NCI-H2227 (cell line): ENCODE measurements at regions not wholly inside any gene's neighbourhood (a gene's known extent, or its start where the extent isn't known, plus 50 kb on each side); places are given as distances from the start of the nearest gene placed in this dataset.

ENCODE experiments used
- DNase-seq: peaks from one replicate; lab custom pipeline; 2025; ENCODE audit not compliant: unreplicated experiment; lab: John Stamatoyannopoulos, UW

GRCh38 chr5:89253666-89254352 is 370.8 kb upstream of the MEF2C start:
- DNase-seq = no peak

- peak; percentile 28 for DNase-seq
Measured at GRCh38 chr5:89246864-89247263, 363.9 kb upstream of the MEF2C start.

GRCh38 chr5:89246252-89246651 is 363.3 kb upstream of the MEF2C start:
- DNase-seq = no peak

- DNase-seq = no peak
Measured at GRCh38 chr5:89243611-89244010, 360.6 kb upstream of the MEF2C start.

GRCh38 chr5:89241186-89241585 is 358.2 kb upstream of the MEF2C start:
- no peak for DNase-seq

DNA sequence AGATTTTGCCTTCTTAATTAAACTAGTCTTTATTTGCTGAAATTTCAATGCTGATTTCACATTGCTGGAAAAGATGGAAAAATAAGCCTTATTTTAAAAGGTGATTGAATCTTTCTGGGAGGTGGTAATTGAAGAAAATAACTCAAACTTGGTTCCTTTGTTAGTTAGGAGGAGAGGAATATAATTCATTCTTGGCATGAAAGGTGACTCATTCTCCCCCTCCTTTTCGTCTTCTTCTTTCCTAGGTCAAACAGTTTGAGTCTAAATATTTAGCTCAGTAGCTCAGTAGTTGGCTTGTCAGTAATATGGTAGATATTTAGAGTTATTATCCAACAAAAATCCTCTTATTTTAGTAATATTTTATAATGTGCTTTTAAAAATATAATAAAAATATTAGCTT is 353.9 kb upstream of the MEF2C start:
- no peak for DNase-seq

GRCh38 chr5:89233462-89233861 is 350.5 kb upstream of the MEF2C start:
- DNase-seq = no peak

DNA sequence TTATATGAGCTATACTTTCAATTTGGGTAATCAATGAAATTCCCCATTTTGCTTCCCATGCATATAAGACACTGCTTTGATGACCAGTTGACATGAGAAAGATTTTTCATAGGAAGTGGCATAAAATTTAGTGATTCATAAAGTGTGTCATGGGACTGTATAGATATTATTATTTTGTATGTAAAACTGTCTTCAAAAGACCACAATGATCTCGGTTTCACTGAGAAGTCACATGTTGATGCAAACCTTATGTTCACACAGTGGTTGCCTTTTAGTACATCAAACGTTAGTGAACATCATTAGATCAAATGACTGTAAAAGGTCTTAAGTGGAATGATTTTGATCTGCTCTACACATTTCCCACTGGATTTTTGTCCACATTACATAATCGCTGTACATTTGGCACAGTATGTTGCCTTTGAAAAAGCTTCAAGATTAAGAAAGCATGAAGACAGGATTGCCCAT is 349.2 kb upstream of the MEF2C start:
- no peak for DNase-seq

GRCh38 chr5:89230178-89230577 is 347.2 kb upstream of the MEF2C start:
- no peak for DNase-seq

- DNase-seq = no peak
Measured at GRCh38 chr5:89229331-89230070, 346.5 kb upstream of the MEF2C start.

DNA sequence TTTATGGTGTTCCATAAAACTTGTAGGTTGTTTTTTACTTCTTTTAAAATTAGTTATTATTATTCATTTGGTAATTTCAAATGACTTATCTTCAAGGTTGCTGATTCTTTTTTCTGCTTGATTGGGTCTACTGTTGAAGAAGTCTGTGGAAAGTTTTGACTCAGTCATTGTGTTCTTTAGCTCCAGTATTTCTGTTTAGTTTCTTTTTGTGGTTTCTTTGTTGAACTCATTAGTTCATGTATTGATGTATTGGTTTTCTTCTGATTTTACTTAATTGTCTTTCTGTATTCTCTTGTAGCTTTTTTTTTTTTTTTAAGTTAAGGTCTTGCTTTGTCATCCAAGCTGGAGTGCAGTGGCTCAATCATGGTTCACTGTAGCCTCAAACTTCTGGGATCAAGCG is 345.4 kb upstream of the MEF2C start:
- no peak for DNase-seq

DNA sequence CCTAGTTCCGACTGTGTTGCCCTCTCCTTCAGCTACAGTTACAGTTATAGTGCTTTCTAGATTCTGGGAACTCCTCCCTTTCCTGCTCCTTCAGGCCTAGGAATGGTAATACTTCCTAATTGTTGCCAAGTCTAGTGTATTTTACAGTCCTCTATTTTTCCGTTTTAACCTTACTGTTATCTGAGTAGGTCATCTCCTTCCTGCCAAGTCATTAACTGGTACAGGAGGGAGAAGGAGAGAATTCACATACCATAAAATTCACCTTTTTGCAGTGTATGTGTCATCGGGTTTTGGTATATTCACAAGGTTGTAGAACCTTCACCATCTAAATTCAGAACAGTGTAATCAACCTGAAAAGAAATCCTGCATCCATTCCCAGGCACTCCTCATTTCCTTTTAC is 335.4 kb upstream of the MEF2C start:
- DNase-seq = no peak

DNA sequence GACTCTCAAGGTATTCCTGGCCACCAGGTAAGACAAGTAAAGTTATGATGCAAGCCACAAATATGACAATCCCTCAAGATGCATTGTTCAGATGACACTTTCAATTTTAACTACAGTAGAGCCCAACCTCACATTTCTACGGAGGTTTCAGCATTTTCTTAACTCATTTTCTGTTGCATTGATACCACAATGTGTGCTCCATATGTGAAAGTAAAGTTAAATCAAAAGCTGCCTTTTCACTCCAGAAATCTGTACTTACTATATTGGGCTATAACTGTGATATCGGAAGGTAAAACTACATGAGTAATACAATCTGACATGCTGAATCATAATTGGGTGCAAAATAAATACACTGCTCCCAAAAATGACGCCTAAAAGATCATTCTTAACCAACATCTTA is 333.6 kb upstream of the MEF2C start:
- no peak for DNase-seq

GRCh38 chr5:89213573-89213972 is 330.6 kb upstream of the MEF2C start:
- DNase-seq = peak; percentile 2

DNA sequence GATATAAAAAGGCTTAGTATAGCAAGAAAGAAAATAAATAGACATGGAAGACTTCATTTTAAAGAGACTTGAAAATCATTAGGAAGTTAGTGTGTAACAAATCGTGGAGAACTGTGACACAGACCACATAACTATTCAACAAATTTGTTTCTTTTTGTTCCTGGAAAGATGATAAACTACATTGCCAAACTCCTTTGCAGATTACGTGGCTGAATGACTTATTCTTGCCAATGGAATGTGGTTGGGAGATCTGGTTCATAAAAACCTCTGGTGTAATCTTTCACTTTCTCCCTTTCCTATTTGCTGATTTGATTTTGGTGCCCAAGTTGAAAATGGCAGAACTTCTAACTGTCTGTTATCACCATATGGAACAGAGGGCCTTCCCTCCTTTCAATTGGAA is 328.9 kb upstream of the MEF2C start:
- no peak for DNase-seq

DNA sequence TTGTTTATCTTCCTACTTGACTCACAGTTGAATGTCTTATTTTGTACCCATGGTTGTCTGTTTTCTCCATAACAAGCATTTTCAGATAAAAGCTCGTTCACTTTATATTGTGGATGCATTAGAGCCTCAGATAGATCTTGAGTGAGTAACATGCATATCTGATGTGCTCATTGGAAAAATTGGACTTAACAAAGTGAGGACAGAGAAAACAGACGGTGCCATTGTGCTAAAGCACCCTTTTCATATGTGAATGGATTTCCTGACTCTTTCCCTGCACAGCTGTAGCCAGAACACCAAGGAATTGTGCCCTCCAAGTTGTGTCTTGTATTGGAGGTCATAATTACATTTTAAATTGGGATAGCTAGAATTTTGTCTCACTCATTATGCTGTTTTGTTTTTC is 325.8 kb upstream of the MEF2C start:
- no peak for DNase-seq

- no peak for DNase-seq
Measured at GRCh38 chr5:89208392-89208791, 325.4 kb upstream of the MEF2C start.

DNA sequence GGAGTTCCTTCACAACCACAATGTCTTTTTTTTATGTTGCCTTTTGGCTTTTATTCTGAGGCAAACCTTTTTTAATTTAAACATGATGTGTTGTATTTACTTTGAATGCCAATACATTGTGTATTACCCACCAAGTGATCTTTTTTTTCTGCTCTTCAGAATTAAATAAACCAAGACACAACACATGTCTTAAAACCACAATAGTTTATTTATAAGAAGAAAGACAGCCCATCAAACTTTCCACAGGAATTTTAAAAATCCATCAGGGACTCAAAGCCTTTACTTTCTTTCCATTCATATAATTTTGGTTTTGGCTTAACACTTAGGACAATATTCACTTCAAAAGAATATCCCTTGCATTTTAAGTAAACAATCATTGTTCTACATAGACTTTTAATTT is 321.8 kb upstream of the MEF2C start:
- DNase-seq = no peak

GRCh38 chr5:89203611-89204010 is 320.6 kb upstream of the MEF2C start:
- DNase-seq = no peak

GRCh38 chr5:89200899-89201298 is 317.9 kb upstream of the MEF2C start:
- DNase-seq = no peak

- DNase-seq = no peak
Measured at GRCh38 chr5:89199306-89199705, 316.3 kb upstream of the MEF2C start.

- no peak for DNase-seq
Measured at GRCh38 chr5:89191374-89191773, 308.4 kb upstream of the MEF2C start.
